ENCODE measurements at regions not wholly inside any gene's neighbourhood (a gene's known extent, or its start where the extent isn't known, plus 50 kb on each side); places are given as distances from the start of the nearest gene placed in this dataset.

DNA sequence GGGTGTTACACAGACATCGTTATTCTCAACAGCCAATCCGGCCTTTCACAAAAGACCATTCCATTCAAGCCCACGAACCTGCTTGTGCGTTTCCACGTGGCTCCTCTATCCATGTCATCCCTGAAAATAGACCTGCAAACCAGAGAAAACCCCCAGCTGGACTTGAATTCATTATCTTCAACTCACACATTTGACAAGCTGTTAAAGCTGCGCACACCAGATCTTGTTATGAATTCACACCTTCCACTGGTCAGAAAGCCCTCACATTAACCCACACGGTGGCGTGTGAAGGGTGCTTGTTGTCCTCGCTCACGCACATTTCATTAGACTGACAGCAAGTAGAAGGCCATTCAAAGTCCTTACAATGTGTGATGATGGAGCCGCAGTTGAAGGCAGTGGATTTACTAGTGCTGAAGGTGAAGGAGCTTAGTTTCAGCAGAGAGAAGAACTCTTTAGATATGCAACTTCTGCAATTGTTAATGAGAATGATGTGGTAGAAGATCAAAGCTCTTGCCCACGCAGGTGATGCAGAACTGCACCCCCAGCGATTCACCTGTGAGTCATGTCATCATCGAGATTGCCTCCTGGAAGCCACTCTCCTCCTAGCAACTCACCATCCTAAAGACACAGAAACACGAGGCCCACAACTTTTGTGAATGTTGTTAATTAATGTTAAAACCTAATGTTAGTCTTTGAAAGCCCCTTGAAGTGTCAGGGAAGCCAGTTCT lies 224.8 kb upstream of the SOX11 start:
- intact Hi-C loops (cut with DNase I; ENCODE audit: low total_unique reads) = no loop called here
- H3K27me3 ChIP-seq = no peaks in the 10 kb centered on the region
- TF ChIP-seq, protein P1, sequence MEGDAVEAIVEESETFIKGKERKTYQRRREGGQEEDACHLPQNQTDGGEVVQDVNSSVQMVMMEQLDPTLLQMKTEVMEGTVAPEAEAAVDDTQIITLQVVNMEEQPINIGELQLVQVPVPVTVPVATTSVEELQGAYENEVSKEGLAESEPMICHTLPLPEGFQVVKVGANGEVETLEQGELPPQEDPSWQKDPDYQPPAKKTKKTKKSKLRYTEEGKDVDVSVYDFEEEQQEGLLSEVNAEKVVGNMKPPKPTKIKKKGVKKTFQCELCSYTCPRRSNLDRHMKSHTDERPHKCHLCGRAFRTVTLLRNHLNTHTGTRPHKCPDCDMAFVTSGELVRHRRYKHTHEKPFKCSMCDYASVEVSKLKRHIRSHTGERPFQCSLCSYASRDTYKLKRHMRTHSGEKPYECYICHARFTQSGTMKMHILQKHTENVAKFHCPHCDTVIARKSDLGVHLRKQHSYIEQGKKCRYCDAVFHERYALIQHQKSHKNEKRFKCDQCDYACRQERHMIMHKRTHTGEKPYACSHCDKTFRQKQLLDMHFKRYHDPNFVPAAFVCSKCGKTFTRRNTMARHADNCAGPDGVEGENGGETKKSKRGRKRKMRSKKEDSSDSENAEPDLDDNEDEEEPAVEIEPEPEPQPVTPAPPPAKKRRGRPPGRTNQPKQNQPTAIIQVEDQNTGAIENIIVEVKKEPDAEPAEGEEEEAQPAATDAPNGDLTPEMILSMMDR (IDR thresholded peaks at IDR 0.05) = no peak
- no peak overlapping the region for H3K27ac ChIP-seq
- no peak for DNase-seq
- H3K36me3 ChIP-seq = no peaks in the 10 kb centered on the region
- no peaks in the 10 kb centered on the region for H3K9me3 ChIP-seq
- no peaks in the 10 kb centered on the region for H3K4me1 ChIP-seq
- no peak overlapping the region for H3K4me3 ChIP-seq

- Histone ChIP-seq H3K27me3 (no peaks in the 10 kb centered on the region), H3K27ac (no peak overlapping the region), H3K4me1 (no peaks in the 10 kb centered on the region), H3K9me3 (no peaks in the 10 kb centered on the region), H3K36me3 (no peaks in the 10 kb centered on the region), H3K4me3 (no peak overlapping the region)
- no peak for DNase-seq
- intact Hi-C loops (cut with DNase I; ENCODE audit: low total_unique reads) = no loop called here
- TF ChIP-seq, protein P1 (IDR thresholded peaks at IDR 0.05) = no peak
Measured at GRCh38 chr2:5472673-5473072, 219.5 kb upstream of the SOX11 start.

DNA sequence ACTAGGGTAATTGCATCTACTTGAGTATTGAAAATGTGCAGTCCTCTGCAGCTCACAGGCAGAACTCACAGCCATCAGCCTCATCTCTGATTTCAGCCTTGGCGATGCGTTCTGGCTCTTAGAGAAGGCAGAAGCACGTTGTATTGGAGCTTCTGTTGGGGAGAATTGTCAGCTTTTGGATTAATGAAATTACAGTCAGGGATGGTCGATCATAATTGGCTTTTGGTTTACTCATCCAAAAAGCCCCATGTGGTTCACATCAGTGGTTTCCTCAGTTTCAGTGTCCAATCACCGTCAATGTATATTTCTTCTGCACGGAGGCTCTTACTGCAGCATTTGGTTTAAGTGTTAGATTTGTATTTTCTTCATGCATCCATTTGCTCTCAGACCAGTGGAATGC lies 218.5 kb upstream of the SOX11 start:
- DNase-seq = no peak

DNA sequence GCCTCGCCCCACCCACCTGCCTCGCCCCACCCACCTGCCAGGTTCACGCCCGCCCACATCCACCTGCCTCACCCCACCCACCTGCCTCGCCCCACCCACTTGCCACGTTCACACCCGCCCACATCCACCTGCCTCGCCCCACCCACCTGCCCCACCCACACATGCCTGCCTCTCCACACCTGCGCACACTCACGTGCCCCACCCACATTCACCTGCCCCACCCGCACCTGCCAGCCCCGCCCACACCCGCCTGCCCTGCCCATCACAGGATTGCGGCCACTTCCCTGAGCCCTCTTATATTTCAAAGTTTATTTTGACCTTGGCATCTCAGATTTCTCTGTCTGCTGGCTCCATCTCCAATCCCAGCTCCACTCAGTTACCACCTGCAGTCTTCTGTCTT lies 217.5 kb upstream of the SOX11 start:
- Histone ChIP-seq H3K4me3 (no peak overlapping the region), H3K4me1 (no peaks in the 10 kb centered on the region), H3K27me3 (peaks cover 0 to 3% of the 10 kb centered on the region in 2 donors), H3K36me3 (no peaks in the 10 kb centered on the region), H3K9me3 (no peaks in the 10 kb centered on the region), H3K27ac (no peak overlapping the region)
- intact Hi-C loops (cut with DNase I; ENCODE audit: low total_unique reads) = no loop called here
- TF ChIP-seq, protein P1 (IDR thresholded peaks at IDR 0.05) = no peak
- no peak for DNase-seq

More for the DNA sequence above, 218.5 kb upstream of the SOX11 start:
- Histone ChIP-seq H3K4me1 (no peaks in the 10 kb centered on the region), H3K27me3 (no peaks in the 10 kb centered on the region), H3K36me3 (no peaks in the 10 kb centered on the region), H3K9me3 (no peaks in the 10 kb centered on the region), H3K27ac (no peak overlapping the region), H3K4me3 (no peak overlapping the region)
- TF ChIP-seq, protein P1 (IDR thresholded peaks at IDR 0.05) = no peak
- intact Hi-C loops (cut with DNase I; ENCODE audit: low total_unique reads) = no loop called here

DNA sequence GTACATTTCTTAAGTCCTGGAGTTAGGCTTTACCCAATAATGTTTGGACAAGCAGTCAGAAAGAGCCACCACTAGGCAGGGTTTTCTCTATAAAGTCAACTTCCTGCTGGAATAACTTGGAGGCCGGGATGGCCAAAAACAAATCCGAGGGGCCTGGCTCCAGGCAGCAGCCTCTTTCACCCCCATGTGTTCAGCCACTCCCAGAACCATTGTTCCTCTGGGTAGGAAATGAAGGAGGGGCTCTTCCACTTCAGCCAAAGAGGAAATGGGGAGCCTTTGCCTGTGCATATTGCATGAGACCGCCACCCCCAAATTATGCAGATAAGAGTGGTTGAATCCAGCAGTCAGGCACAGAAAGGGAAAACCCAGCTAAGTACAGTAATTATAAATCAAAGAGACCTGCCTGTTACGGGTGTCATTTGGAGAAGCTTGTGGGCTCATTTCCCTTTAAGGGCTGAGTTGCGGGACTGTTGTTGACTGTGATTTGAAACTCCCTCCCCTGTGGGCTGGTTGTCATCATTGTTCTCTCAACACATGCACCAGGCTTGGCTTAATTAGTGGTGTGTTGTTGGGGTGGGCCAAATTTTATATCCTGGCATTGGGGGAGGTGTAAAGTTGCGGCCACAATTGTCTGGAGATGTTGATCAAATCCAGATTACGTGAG lies 212.8 kb upstream of the SOX11 start:
- Histone ChIP-seq H3K4me1 (peaks cover 0 to 9% (median 0%) of the 10 kb centered on the region in 4 donors), H3K4me3 (no peak overlapping the region), H3K9me3 (no peaks in the 10 kb centered on the region), H3K36me3 (no peaks in the 10 kb centered on the region), H3K27ac (no peak overlapping the region), H3K27me3 (peaks cover 0 to 3% of the 10 kb centered on the region in 2 donors)
- intact Hi-C loops (cut with DNase I; ENCODE audit: low total_unique reads) = no loop called here
- DNase-seq = no peak
- TF ChIP-seq, protein P1 (IDR thresholded peaks at IDR 0.05) = no peak
